GM23248 (cell line): ENCODE measurements at regions not wholly inside any gene's neighbourhood (a gene's known extent, or its start where the extent isn't known, plus 50 kb on each side); places are given as distances from the start of the nearest gene placed in this dataset.

Experiments used
- DNase-seq: peaks from one replicate; pipeline ENCODE4 v3.0.0-alpha.2; 2015
- H2AFZ ChIP-seq: fragments of 200-600 bp; sonication (generic); 2 replicates; pipeline ENCODE4 v1.6.1; 2016; ENCODE audit warnings: antibody characterized with exemption
- H3F3A ChIP-seq: fragments of 200-600 bp; sonication (generic); 2 replicates; pipeline ENCODE4 v1.6.1; 2016; ENCODE audit warnings: mild to moderate bottlenecking, antibody characterized with exemption, mixed run types; ENCODE audit not compliant: insufficient read depth
- H3K27ac ChIP-seq: fragments of 200-600 bp; sonication (generic); 2 replicates; pipeline ENCODE4 v1.5.1; 2016; ENCODE audit warnings: mild to moderate bottlenecking
- H3K27me3 ChIP-seq: fragments of 200-600 bp; sonication (generic); replicated peaks from 2 replicates; pipeline ENCODE4 v1.6.1; 2016; ENCODE audit warnings: mild to moderate bottlenecking; ENCODE audit not compliant: insufficient read depth
- H3K36me3 ChIP-seq: fragments of 200-600 bp; sonication (generic); 2 replicates; pipeline ENCODE4 v1.6.1; 2016; ENCODE audit warnings: low read depth, mild to moderate bottlenecking
- H3K4me1 ChIP-seq: fragments of 200-600 bp; sonication (generic); 2 replicates; pipeline ENCODE4 v1.6.1; 2016; ENCODE audit warnings: mild to moderate bottlenecking; ENCODE audit not compliant: insufficient read depth
- H3K4me2 ChIP-seq: fragments of 200-600 bp; sonication (generic); one replicate; pipeline ENCODE4 v1.6.1; 2016; ENCODE audit warnings: mild to moderate bottlenecking; ENCODE audit not compliant: unreplicated experiment
- H3K4me3 ChIP-seq: fragments of 200-600 bp; sonication (generic); 2 replicates; pipeline ENCODE4 v1.5.1; 2016; ENCODE audit warnings: mild to moderate bottlenecking
- H3K79me2 ChIP-seq: fragments of 200-600 bp; sonication (generic); 2 replicates; pipeline ENCODE4 v1.6.1; 2016; ENCODE audit warnings: mild to moderate bottlenecking; ENCODE audit not compliant: insufficient read depth
- H3K9ac ChIP-seq: fragments of 200-600 bp; sonication (generic); 2 replicates; pipeline ENCODE4 v1.6.1; 2016; ENCODE audit warnings: mild to moderate bottlenecking
- H3K9me2 ChIP-seq: fragments of 200-600 bp; sonication (generic); 2 replicates; pipeline ENCODE4 v1.6.1; 2016; ENCODE audit warnings: mixed run types, mild to moderate bottlenecking, moderate library complexity; ENCODE audit not compliant: insufficient read depth
- H3K9me3 ChIP-seq: fragments of 200-600 bp; sonication (generic); one replicate; pipeline ENCODE4 v1.6.1; 2017; ENCODE audit warnings: low read depth
- H4K20me1 ChIP-seq: fragments of 200-600 bp; sonication (generic); 2 replicates; pipeline ENCODE4 v1.6.0; 2016; ENCODE audit not compliant: insufficient read depth
- EZH2 ChIP-seq: fragments of 200-600 bp; sonication (generic); IDR thresholded peaks from 2 replicates; pipeline ENCODE4 v1.6.1; 2018; ENCODE audit warnings: antibody characterized with exemption, mild to moderate bottlenecking; ENCODE audit not compliant: insufficient read depth, poor library complexity, severe bottlenecking
- EZH2phosphoT487 ChIP-seq: fragments of 200-600 bp; sonication (generic); IDR thresholded peaks from 2 replicates; pipeline ENCODE4 v1.6.1; 2018; ENCODE audit warnings: antibody characterized with exemption, moderate library complexity, mild to moderate bottlenecking, low read depth; ENCODE audit not compliant: insufficient read depth
- WGBS, 2 experiments: methylation state at CpG; one replicate each; pipeline ENCODE4 v1.1.6; 2015 to 2017; ENCODE audit warnings: low lambda C conversion rate in 2 of 2, low coverage in 1 of 2; ENCODE audit errors: missing lambda C conversion rate in 2 of 2; 5-methylcytosine and 5-hydroxymethylcytosine counted together
- in situ Hi-C: fragments of 300-500 bp; cut with MboI; formaldehyde crosslinking; loops from 2 replicates; pipeline ENCODE4 v1.15.0; 2020

DNA sequence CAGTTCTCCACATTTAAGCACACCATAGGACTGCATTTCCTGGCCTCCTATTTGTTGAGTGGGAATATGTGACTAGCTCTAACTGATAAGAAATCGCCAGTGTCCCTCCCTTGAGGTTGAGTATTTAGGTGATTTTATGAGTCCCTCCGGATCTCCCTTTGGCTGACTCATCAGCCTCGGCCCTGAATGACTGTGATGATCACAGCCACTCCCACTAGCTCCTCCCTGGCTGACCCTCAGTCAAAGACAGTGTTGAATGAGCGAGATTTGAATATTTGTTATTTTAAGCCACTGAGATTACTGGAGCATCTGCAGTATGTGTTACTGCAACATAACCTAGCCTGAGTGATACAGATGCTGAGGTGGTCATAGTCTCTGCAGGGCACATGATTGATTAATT is 515.3 kb downstream of the EPHB1 start:
- no peak overlapping the region for H3K9ac ChIP-seq
- H3K4me3 ChIP-seq: no peak overlapping the region
- H3F3A ChIP-seq: no peaks in the 10 kb centered on the region
- H3K36me3 ChIP-seq: no peaks in the 10 kb centered on the region
- DNase-seq: no peak
- H3K4me2 ChIP-seq: no peak overlapping the region
- no peaks in the 10 kb centered on the region for H3K9me3 ChIP-seq
- H2AFZ ChIP-seq: no peak overlapping the region
- no peaks in the 10 kb centered on the region for H3K27me3 ChIP-seq
- TF ChIP-seq EZH2 (no peak), EZH2phosphoT487 (no peak)
- no peak overlapping the region for H3K27ac ChIP-seq
- no peaks in the 10 kb centered on the region for H4K20me1 ChIP-seq
- no peaks in the 10 kb centered on the region for H3K4me1 ChIP-seq
- no peaks in the 10 kb centered on the region for H3K79me2 ChIP-seq
- WGBS, 2 experiments: 5 to 9% methylated on average over 4 of the region's 4 CpGs
- H3K9me2 ChIP-seq: no peaks in the 10 kb centered on the region
- in situ Hi-C loops: no loop called here

DNA sequence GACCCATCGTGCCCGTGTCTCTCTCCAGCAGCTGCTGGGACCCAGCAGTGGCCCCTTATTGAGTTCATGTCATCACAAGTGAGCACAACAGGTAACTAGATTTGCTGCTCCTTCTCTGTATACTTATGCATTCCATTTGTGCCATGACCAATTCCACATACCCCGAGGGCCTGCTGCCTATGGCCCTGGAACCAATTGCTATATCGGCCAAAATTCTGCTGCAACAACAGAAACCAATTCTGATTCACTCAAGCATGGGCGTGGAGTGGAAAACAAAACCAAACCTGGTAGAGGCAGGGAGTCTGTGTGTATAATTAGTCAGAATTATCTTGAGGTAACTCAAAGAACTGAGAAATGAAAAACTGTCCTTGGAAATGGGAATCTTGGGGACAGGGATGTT is 516.6 kb downstream of the EPHB1 start:
- in situ Hi-C loops: no loop called here
- Histone ChIP-seq H4K20me1 (no peaks in the 10 kb centered on the region), H3K4me1 (no peaks in the 10 kb centered on the region), H3K27ac (no peak overlapping the region), H3K27me3 (no peaks in the 10 kb centered on the region), H3K79me2 (no peaks in the 10 kb centered on the region), H3K9me3 (no peaks in the 10 kb centered on the region), H3K36me3 (no peaks in the 10 kb centered on the region), H3F3A (no peaks in the 10 kb centered on the region), H3K9me2 (no peaks in the 10 kb centered on the region), H2AFZ (no peak overlapping the region), H3K4me3 (no peak overlapping the region), H3K9ac (no peak overlapping the region), H3K4me2 (no peak overlapping the region)
- no peak for DNase-seq
- WGBS, 2 experiments: 13 to 22% methylated on average over 5 of the region's 5 CpGs
- no peak for TF ChIP-seq EZH2
- no peak for TF ChIP-seq EZH2phosphoT487

DNA sequence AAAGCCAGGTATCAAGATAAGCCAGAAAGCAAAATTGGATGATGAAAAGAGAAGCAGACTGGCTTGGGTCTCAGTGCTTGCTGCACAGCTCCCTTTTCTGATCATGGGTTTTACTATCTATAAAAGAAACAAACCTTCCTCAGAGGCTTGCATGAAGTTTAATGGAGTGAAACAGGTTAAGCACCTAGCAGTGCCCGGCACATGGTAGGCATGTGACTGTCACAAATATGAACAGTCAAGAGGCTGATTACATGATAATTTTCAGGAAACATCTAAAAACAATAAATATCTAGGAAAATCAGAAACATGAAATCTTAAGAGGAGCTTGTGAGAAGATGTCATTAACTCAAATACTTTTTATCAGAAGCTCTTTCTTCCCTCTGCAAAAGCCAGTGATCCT is 519.2 kb downstream of the EPHB1 start:
- no peak overlapping the region for H3K4me2 ChIP-seq
- in situ Hi-C loops: no loop called here
- no peak overlapping the region for H3K9ac ChIP-seq
- no peaks in the 10 kb centered on the region for H4K20me1 ChIP-seq
- H3K4me1 ChIP-seq: no peaks in the 10 kb centered on the region
- no peak for DNase-seq
- H3K4me3 ChIP-seq: no peak overlapping the region
- H3K9me3 ChIP-seq: no peaks in the 10 kb centered on the region
- TF ChIP-seq EZH2 (no peak), EZH2phosphoT487 (no peak)
- H3F3A ChIP-seq: no peaks in the 10 kb centered on the region
- WGBS, 2 experiments: 8 to 36% methylated on average over 1 of the region's 1 CpG
- H2AFZ ChIP-seq: no peak overlapping the region
- H3K27me3 ChIP-seq: no peaks in the 10 kb centered on the region
- H3K79me2 ChIP-seq: no peaks in the 10 kb centered on the region
- no peak overlapping the region for H3K27ac ChIP-seq
- H3K9me2 ChIP-seq: no peaks in the 10 kb centered on the region
- no peaks in the 10 kb centered on the region for H3K36me3 ChIP-seq

DNA sequence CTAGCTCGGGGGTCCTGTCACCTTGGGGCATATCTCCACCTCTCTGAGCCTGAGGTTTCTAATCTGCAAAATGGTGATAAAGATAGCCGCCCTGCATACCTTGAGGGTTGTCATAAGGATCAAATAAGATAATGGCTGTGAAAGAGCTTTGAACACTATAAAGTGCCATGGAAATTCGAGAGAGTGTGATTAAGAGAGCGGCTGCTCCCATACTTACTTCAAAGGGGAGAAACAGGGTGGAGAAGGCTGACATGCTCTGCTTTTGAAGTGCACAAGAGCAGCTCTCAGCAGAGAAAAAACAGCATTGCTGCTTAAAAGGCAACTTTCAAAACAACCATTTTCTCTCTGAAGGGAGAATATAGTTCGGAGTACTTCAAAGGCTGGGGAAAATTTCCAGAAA is 529.2 kb downstream of the EPHB1 start:
- in situ Hi-C loops: no loop called here
- H3K9me2 ChIP-seq: no peaks in the 10 kb centered on the region
- 2 to 3% methylated on average over 5 of the region's 5 CpGs for WGBS, 2 experiments

DNA sequence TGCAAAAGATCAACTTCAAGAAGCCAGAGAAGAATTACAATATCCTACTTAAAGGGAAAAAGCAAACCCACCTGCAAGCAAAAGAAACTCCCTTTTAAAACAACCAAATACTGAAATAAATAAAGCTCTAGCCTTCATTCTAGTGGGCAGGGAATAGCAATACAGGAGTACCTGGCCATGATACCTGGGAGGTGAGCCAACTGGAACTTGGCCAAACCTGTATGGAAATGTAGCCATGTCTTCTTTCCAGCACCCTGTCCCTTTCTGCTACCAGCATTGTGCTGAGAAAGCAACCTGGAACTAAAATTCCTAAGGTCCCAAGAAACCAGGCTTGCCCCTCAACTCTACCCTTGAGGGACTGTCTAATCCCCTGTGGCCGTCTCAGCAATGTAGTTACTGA is 530.0 kb downstream of the EPHB1 start:
- Histone ChIP-seq H3K27me3 (no peaks in the 10 kb centered on the region), H3K79me2 (no peaks in the 10 kb centered on the region), H3F3A (no peaks in the 10 kb centered on the region), H3K4me1 (no peaks in the 10 kb centered on the region), H3K9me3 (no peaks in the 10 kb centered on the region), H3K4me2 (no peak overlapping the region), H4K20me1 (no peaks in the 10 kb centered on the region), H3K36me3 (no peaks in the 10 kb centered on the region), H3K9me2 (no peaks in the 10 kb centered on the region), H3K27ac (no peak overlapping the region), H3K4me3 (no peak overlapping the region), H3K9ac (no peak overlapping the region), H2AFZ (no peak overlapping the region)
- DNase-seq: no peak
- no peak for TF ChIP-seq EZH2
- no peak for TF ChIP-seq EZH2phosphoT487
- in situ Hi-C loops: no loop called here
- 3 to 15% methylated on average over 1 of the region's 1 CpG for WGBS, 2 experiments

More for the DNA sequence above, 529.2 kb downstream of the EPHB1 start:
- Histone ChIP-seq H4K20me1 (no peaks in the 10 kb centered on the region), H3K4me3 (no peak overlapping the region), H3K9ac (no peak overlapping the region), H3K27me3 (no peaks in the 10 kb centered on the region), H2AFZ (no peak overlapping the region), H3K9me3 (no peaks in the 10 kb centered on the region), H3F3A (no peaks in the 10 kb centered on the region), H3K79me2 (no peaks in the 10 kb centered on the region), H3K27ac (no peak overlapping the region), H3K36me3 (no peaks in the 10 kb centered on the region), H3K4me2 (no peak overlapping the region), H3K4me1 (no peaks in the 10 kb centered on the region)
- no peak for DNase-seq
- no peak for TF ChIP-seq EZH2
- no peak for TF ChIP-seq EZH2phosphoT487
